H9 (cell line): ENCODE measurements at regions not wholly inside any gene's neighbourhood (a gene's known extent, or its start where the extent isn't known, plus 50 kb on each side); places are given as distances from the start of the nearest gene placed in this dataset.

Source experiments
- DNase-seq: peaks from one replicate; pipeline ENCODE4 v3.0.0-alpha.2; 2017
- H2AFZ ChIP-seq: one replicate; pipeline ENCODE4 v1.6.1; 2013; ENCODE audit warnings: mild to moderate bottlenecking, low read length, control low read depth, moderate library complexity
- H2AK5ac ChIP-seq: 2 replicates; pipeline ENCODE4 v1.6.1; 2013; ENCODE audit warnings: low read length, control low read depth, mixed read lengths; ENCODE audit not compliant: insufficient read length
- H2BK120ac ChIP-seq: one replicate; pipeline ENCODE4 v1.6.1; 2013; ENCODE audit warnings: low read depth, mild to moderate bottlenecking, low read length, control low read depth, inconsistent platforms; ENCODE audit not compliant: poor library complexity, severe bottlenecking
- H2BK12ac ChIP-seq: 2 replicates; pipeline ENCODE4 v1.6.1; 2013; ENCODE audit warnings: low read length, control low read depth, mixed read lengths, low read depth; ENCODE audit not compliant: insufficient read length
- H2BK15ac ChIP-seq: 2 replicates; pipeline ENCODE4 v1.6.1; 2013; ENCODE audit warnings: low read depth, low read length, control low read depth
- H2BK20ac ChIP-seq: one replicate; pipeline ENCODE4 v1.6.1; 2013; ENCODE audit warnings: low read depth, mild to moderate bottlenecking, low read length, control low read depth, inconsistent platforms; ENCODE audit not compliant: poor library complexity, severe bottlenecking
- H2BK5ac ChIP-seq: 2 replicates; pipeline ENCODE4 v1.6.1; 2013; ENCODE audit warnings: low read length, control low read depth, mixed read lengths; ENCODE audit not compliant: insufficient read length
- H3K14ac ChIP-seq: 2 replicates; pipeline ENCODE4 v1.6.1; 2013; ENCODE audit warnings: low read length, control low read depth; ENCODE audit not compliant: insufficient read depth
- H3K18ac ChIP-seq: 2 replicates; pipeline ENCODE4 v1.6.1; 2013; ENCODE audit warnings: low read depth, mild to moderate bottlenecking, mixed read lengths, low read length, control low read depth; ENCODE audit not compliant: insufficient read length
- H3K23ac ChIP-seq: 2 replicates; pipeline ENCODE4 v1.6.1; 2013; ENCODE audit warnings: low read length, control low read depth, mixed read lengths, low read depth; ENCODE audit not compliant: insufficient read length
- H3K23me2 ChIP-seq: 2 replicates; pipeline ENCODE4 v1.6.1; 2013; ENCODE audit warnings: low read depth, mild to moderate bottlenecking, mixed read lengths, low read length, control low read depth; ENCODE audit not compliant: insufficient read length, poor library complexity, severe bottlenecking
- H3K27ac ChIP-seq: 2 replicates; pipeline ENCODE4 v1.5.1; 2013; ENCODE audit warnings: low read length, control low read depth, mixed read lengths, low read depth; ENCODE audit not compliant: insufficient read length
- H3K27me3 ChIP-seq: 2 replicates; pipeline ENCODE4 v1.6.1; 2013; ENCODE audit warnings: low read length, control low read depth, inconsistent platforms; ENCODE audit not compliant: insufficient read depth
- H3K4ac ChIP-seq: 2 replicates; pipeline ENCODE4 v1.6.1; 2013; ENCODE audit warnings: low read depth, mild to moderate bottlenecking, control low read depth, inconsistent platforms, low read length, moderate library complexity
- H3K4me1 ChIP-seq: 2 replicates; pipeline ENCODE4 v1.6.1; 2013; ENCODE audit warnings: low read length, control low read depth, inconsistent platforms; ENCODE audit not compliant: insufficient read depth
- H3K4me2 ChIP-seq: 2 replicates; pipeline ENCODE4 v1.6.1; 2013; ENCODE audit warnings: low read length, control low read depth, mixed read lengths; ENCODE audit not compliant: insufficient read length, insufficient read depth
- H3K56ac ChIP-seq: 2 replicates; pipeline ENCODE4 v1.6.1; 2013; ENCODE audit warnings: low read depth, mild to moderate bottlenecking, mixed read lengths, low read length, control low read depth; ENCODE audit not compliant: insufficient read length
- H3K79me1 ChIP-seq: 2 replicates; pipeline ENCODE4 v1.6.1; 2013; ENCODE audit warnings: low read depth, mild to moderate bottlenecking, moderate library complexity, low read length, control low read depth, inconsistent platforms; ENCODE audit not compliant: insufficient read depth, poor library complexity, severe bottlenecking
- H3K79me2 ChIP-seq: 2 replicates; pipeline ENCODE4 v1.6.1; 2013; ENCODE audit warnings: low read length, control low read depth, inconsistent platforms; ENCODE audit not compliant: insufficient read depth
- H3K9ac ChIP-seq: 2 replicates; pipeline ENCODE4 v1.6.1; 2013; ENCODE audit warnings: low read length, control low read depth, mixed read lengths; ENCODE audit not compliant: insufficient read length; ENCODE audit errors: extremely low read depth
- H3K9me3 ChIP-seq: one replicate; pipeline ENCODE4 v1.6.1; 2013; ENCODE audit warnings: low read depth, low read length, inconsistent platforms; ENCODE audit not compliant: control insufficient read depth
- H3T11ph ChIP-seq: one replicate; pipeline ENCODE4 v1.6.1; 2013; ENCODE audit warnings: mild to moderate bottlenecking, low read length, control low read depth, inconsistent platforms
- H4K20me1 ChIP-seq: one replicate; pipeline ENCODE4 v1.6.1; 2013; ENCODE audit not compliant: control insufficient read depth, insufficient read length, insufficient read depth
- H4K5ac ChIP-seq: 2 replicates; pipeline ENCODE4 v1.6.1; 2013; ENCODE audit warnings: low read depth, mild to moderate bottlenecking, mixed read lengths, low read length, control low read depth; ENCODE audit not compliant: insufficient read length
- H4K8ac ChIP-seq: replicated peaks from 2 replicates; pipeline ENCODE4 v1.6.1; 2013; ENCODE audit warnings: low read length, control low read depth, mixed read lengths, low read depth; ENCODE audit not compliant: insufficient read length
- H4K91ac ChIP-seq: 2 replicates; pipeline ENCODE4 v1.6.1; 2013; ENCODE audit warnings: low read depth, mild to moderate bottlenecking, moderate library complexity, mixed read lengths, low read length, control low read depth; ENCODE audit not compliant: insufficient read length
- H3K27ac Mint-ChIP-seq, 3 experiments: 2 replicates in 2 of 3; 3 replicates in 1 of 3; pipeline ENCODE4 v1.8.0; 2020 to 2021; ENCODE audit warnings: mixed read lengths in 3 of 3, mild to moderate bottlenecking in 1 of 3, moderate library complexity in 1 of 3
- H3K27me3 Mint-ChIP-seq: 2 replicates; pipeline ENCODE4 v1.8.0; 2021; ENCODE audit warnings: low read depth, mild to moderate bottlenecking, moderate library complexity, mixed read lengths
- H3K36me3 Mint-ChIP-seq, 3 experiments: 2 replicates in 2 of 3; 3 replicates in 1 of 3; pipeline ENCODE4 v1.8.0; 2020 to 2021; ENCODE audit warnings: low read depth in 3 of 3, mixed read lengths in 3 of 3; ENCODE audit not compliant: insufficient read depth in 1 of 3
- H3K4me1 Mint-ChIP-seq, 2 experiments: 2 replicates each; pipeline ENCODE4 v1.8.0; 2020; ENCODE audit warnings: mixed read lengths in 2 of 2
- H3K4me3 Mint-ChIP-seq, 2 experiments: 2 replicates in 1 of 2; 3 replicates in 1 of 2; pipeline ENCODE4 v1.8.0; 2020 to 2021; ENCODE audit warnings: mild to moderate bottlenecking in 2 of 2, mixed read lengths in 2 of 2, moderate library complexity in 1 of 2
- H3K9me3 Mint-ChIP-seq, 2 experiments: 2 replicates in 1 of 2; 3 replicates in 1 of 2; pipeline ENCODE4 v1.8.0; 2020; ENCODE audit warnings: mild to moderate bottlenecking in 2 of 2, mixed read lengths in 2 of 2, moderate library complexity in 1 of 2
- WGBS: extraction: QIAGEN DNeasy Blood & Tissue Kit; methylation state at CpG from one replicate; pipeline ENCODE4 v1.1.7; 2013; ENCODE audit warnings: missing lambda C conversion rate, low lambda C conversion rate, mixed read lengths; ENCODE audit not compliant: insufficient read length; ENCODE audit errors: extremely low coverage; 5-methylcytosine and 5-hydroxymethylcytosine counted together
- TF ChIP-seq, protein P1 (sequence below): fragments of 200-600 bp; sonication (generic); conservative IDR thresholded peaks from 3 replicates; pipeline ENCODE4 v1.8.0; 2021; ENCODE audit warnings: antibody characterized with exemption, mild to moderate bottlenecking

DNA sequence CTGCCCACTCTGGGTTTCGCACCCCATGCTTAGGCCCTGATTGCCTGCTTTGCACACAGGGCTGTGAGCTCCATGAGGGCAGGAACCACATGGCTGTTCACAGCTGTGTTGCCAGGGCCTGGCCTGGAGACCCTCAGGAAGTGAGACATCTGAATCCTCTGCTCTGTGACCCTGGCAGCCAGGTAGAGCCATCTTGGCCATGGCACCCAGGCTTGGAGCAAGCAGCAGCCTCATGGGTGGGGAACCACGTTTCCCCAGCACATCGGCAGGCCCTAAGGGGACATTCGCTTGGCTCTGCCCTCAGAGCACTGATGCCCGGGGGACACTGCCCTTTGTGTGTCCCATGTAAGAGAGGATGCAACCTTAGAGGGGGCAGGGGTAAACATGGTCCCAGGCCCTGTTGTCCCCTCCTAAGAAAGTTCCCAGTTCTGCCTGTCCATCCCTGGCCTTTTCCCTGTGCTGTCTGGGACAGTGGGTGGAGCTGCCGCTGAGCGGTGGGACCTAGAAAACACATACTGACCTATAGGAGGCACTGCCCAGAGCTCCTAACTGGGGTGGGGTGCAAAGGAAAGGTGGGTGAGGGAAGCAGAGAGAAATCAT lies 144.1 kb upstream of the IER5L start:
- Mint-ChIP-seq H3K27ac (no peak overlapping the region), H3K27me3 (0 out of 2 replicates have a peak, but pooled peaks cover 1% of the 10 kb centered on the region)
- TF ChIP-seq, protein P1, sequence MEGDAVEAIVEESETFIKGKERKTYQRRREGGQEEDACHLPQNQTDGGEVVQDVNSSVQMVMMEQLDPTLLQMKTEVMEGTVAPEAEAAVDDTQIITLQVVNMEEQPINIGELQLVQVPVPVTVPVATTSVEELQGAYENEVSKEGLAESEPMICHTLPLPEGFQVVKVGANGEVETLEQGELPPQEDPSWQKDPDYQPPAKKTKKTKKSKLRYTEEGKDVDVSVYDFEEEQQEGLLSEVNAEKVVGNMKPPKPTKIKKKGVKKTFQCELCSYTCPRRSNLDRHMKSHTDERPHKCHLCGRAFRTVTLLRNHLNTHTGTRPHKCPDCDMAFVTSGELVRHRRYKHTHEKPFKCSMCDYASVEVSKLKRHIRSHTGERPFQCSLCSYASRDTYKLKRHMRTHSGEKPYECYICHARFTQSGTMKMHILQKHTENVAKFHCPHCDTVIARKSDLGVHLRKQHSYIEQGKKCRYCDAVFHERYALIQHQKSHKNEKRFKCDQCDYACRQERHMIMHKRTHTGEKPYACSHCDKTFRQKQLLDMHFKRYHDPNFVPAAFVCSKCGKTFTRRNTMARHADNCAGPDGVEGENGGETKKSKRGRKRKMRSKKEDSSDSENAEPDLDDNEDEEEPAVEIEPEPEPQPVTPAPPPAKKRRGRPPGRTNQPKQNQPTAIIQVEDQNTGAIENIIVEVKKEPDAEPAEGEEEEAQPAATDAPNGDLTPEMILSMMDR = no peak

More for the DNA sequence above, 144.1 kb upstream of the IER5L start:
- Mint-ChIP-seq H3K9me3 (no peaks in the 10 kb centered on the region; a peak in 1 of 5 replicates), H3K4me1 (peaks cover 2 to 32% of the 10 kb centered on the region in 2 experiments), H3K36me3 (no peaks in the 10 kb centered on the region; a peak in 1 of 7 replicates), H3K4me3 (no peak overlapping the region)
- no peak overlapping the region for H4K91ac ChIP-seq
- H4K5ac ChIP-seq = no peak overlapping the region
- DNase-seq = peak; percentile 31
- H4K20me1 ChIP-seq = no peaks in the 10 kb centered on the region
- no CpG with 5 or more reads among the region's 7 CpGs for WGBS
- no peak overlapping the region for H3K4ac ChIP-seq
- H2BK20ac ChIP-seq = no peak overlapping the region
- H3K4me2 ChIP-seq = no peak overlapping the region
- H2BK5ac ChIP-seq = no peak overlapping the region
- no peaks in the 10 kb centered on the region for H3K79me2 ChIP-seq
- no peak overlapping the region for H2AK5ac ChIP-seq
- no peak overlapping the region for H3K9ac ChIP-seq
- no peak overlapping the region for H3K23ac ChIP-seq
- no peak overlapping the region for H3K27ac ChIP-seq
- H3K23me2 ChIP-seq = no peaks in the 10 kb centered on the region
- no peaks in the 10 kb centered on the region for H3K79me1 ChIP-seq
- no peak overlapping the region for H2BK15ac ChIP-seq
- no peak overlapping the region for H3K14ac ChIP-seq
- H3K18ac ChIP-seq = no peak overlapping the region
- H3K4me1 ChIP-seq = no peaks in the 10 kb centered on the region
- no peak overlapping the region for H2BK120ac ChIP-seq
- no peak overlapping the region for H2AFZ ChIP-seq
- no peak overlapping the region for H3K56ac ChIP-seq
- no peaks in the 10 kb centered on the region for H3K9me3 ChIP-seq
- no peaks in the 10 kb centered on the region for H3K27me3 ChIP-seq
- H2BK12ac ChIP-seq = no peak overlapping the region
- no peak overlapping the region for H4K8ac ChIP-seq
- H3T11ph ChIP-seq = no peak overlapping the region
